Thyroid gland (tissue), 4 donors: ENCODE measurements at regions not wholly inside any gene's neighbourhood (a gene's known extent, or its start where the extent isn't known, plus 50 kb on each side); places are given as distances from the start of the nearest gene placed in this dataset.

Experiments
- POLR2A ChIP-seq, 2 donors: fragments of 450-650 bp; IDR thresholded peaks; one replicate each; pipeline ENCODE4 v1.6.1; 2017; ENCODE audit warnings: antibody characterized with exemption in 2 of 2, mild to moderate bottlenecking in 2 of 2, moderate library complexity in 1 of 2
- TF ChIP-seq, protein P1 (sequence below), 6 experiments: fragments of 200-600 bp in 3 of 6; fragments of 450-650 bp in 3 of 6; sonication (generic) in 3 of 6; IDR thresholded peaks; one replicate each; pipeline ENCODE4 v1.5.1; 2016 to 2019; ENCODE audit warnings: antibody characterized with exemption in 6 of 6, mild to moderate bottlenecking in 2 of 6, inconsistent platforms in 1 of 6, moderate library complexity in 1 of 6

DNA sequence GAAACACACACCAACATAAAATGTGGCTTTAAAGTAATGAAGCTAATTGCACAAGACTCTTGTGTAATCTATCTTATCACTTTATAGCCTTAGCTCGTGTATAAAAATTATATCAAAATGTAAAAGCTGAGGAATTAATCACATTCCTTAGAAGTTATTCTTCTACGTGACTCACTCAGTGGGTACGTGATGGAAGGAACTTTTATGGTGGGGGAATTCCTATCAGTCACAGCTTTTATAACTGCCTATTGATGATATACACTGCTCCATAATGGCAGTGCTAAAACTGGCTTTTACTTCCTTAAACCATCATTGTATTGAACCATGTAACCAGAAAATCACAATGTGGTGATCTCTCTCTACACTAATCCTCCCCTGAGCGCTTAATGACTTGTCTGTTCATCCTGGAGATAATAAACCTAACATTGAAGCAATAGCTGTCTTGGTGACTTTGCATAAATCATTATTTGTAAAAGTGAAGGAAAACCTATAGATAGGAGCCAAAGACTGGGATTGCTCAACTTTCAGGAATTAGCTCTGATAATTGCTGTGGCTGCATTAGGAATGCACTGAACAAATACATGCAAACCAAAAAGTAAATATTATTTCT lies 276.7 kb downstream of the GBA3 start:
- TF ChIP-seq, protein P1, sequence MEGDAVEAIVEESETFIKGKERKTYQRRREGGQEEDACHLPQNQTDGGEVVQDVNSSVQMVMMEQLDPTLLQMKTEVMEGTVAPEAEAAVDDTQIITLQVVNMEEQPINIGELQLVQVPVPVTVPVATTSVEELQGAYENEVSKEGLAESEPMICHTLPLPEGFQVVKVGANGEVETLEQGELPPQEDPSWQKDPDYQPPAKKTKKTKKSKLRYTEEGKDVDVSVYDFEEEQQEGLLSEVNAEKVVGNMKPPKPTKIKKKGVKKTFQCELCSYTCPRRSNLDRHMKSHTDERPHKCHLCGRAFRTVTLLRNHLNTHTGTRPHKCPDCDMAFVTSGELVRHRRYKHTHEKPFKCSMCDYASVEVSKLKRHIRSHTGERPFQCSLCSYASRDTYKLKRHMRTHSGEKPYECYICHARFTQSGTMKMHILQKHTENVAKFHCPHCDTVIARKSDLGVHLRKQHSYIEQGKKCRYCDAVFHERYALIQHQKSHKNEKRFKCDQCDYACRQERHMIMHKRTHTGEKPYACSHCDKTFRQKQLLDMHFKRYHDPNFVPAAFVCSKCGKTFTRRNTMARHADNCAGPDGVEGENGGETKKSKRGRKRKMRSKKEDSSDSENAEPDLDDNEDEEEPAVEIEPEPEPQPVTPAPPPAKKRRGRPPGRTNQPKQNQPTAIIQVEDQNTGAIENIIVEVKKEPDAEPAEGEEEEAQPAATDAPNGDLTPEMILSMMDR (IDR thresholded peaks at IDR 0.05) = no peak
- TF ChIP-seq POLR2A (IDR thresholded peaks at IDR 0.05) = no peak
